ENCODE measurements at regions not wholly inside any gene's neighbourhood (a gene's known extent, or its start where the extent isn't known, plus 50 kb on each side); places are given as distances from the start of the nearest gene placed in this dataset.

GRCh38 chr1:222037720-222038119 is 295.8 kb upstream of the DUSP10 start:
- intact Hi-C loops (cut with DNase I) = no loop called here

GRCh38 chr1:222034790-222035189 is 292.9 kb upstream of the DUSP10 start:
- no peak for TF ChIP-seq EP300 (IDR thresholded peaks at IDR 0.05)
- no peak for TF ChIP-seq POLR2AphosphoS5 (IDR thresholded peaks at IDR 0.05)
- intact Hi-C loops (cut with DNase I) = no loop called here
- H3K9me3 ChIP-seq = no peaks in the 10 kb centered on the region
- H3K27ac ChIP-seq = no peak overlapping the region
- no peaks in the 10 kb centered on the region for H3K36me3 ChIP-seq
- WGBS, 2 donors = 82 to 90% methylated on average over 4 of the region's 4 CpGs
- no peak overlapping the region for H3K4me3 ChIP-seq
- no peak for DNase-seq
- H3K27me3 ChIP-seq = no peaks in the 10 kb centered on the region
- H3K4me1 ChIP-seq = peaks cover 0 to 4% (median 0%) of the 10 kb centered on the region in 4 donors

More at GRCh38 chr1:222037720-222038119, 295.8 kb upstream of the DUSP10 start:
- H3K27me3 ChIP-seq = no peaks in the 10 kb centered on the region
- no peak for TF ChIP-seq EP300 (IDR thresholded peaks at IDR 0.05)
- no peak for TF ChIP-seq POLR2A (IDR thresholded peaks at IDR 0.05)
- TF ChIP-seq POLR2AphosphoS5 (IDR thresholded peaks at IDR 0.05) = no peak
- no peak for TF ChIP-seq CTCF (IDR thresholded peaks at IDR 0.05)
- no peak overlapping the region for H3K27ac ChIP-seq
- no peaks in the 10 kb centered on the region for H3K9me3 ChIP-seq
- no peak overlapping the region for H3K4me3 ChIP-seq
- no peak for DNase-seq
- peaks cover 0 to 9% (median 5%) of the 10 kb centered on the region in 4 donors for H3K4me1 ChIP-seq
- no peaks in the 10 kb centered on the region for H3K36me3 ChIP-seq

- intact Hi-C loops (cut with DNase I) = no loop called here
- no peaks in the 10 kb centered on the region for H3K27me3 ChIP-seq
These were observed 291.6 kb upstream of the DUSP10 start for GRCh38 chr1:222033450-222033849.

GRCh38 chr1:222031318-222031717 is 289.4 kb upstream of the DUSP10 start:
- no peak overlapping the region for H3K4me3 ChIP-seq
- H3K4me1 ChIP-seq = peaks cover 0 to 4% (median 0%) of the 10 kb centered on the region in 4 donors
- no peaks in the 10 kb centered on the region for H3K9me3 ChIP-seq
- no peak for DNase-seq
- TF ChIP-seq POLR2A (IDR thresholded peaks at IDR 0.05) = no peak
- no peak for TF ChIP-seq CTCF (IDR thresholded peaks at IDR 0.05)
- TF ChIP-seq POLR2AphosphoS5 (IDR thresholded peaks at IDR 0.05) = no peak
- TF ChIP-seq EP300 (IDR thresholded peaks at IDR 0.05) = no peak
- no peaks in the 10 kb centered on the region for H3K36me3 ChIP-seq
- 67 to 70% methylated on average over 1 of the region's 1 CpG for WGBS, 2 donors
- no peaks in the 10 kb centered on the region for H3K27me3 ChIP-seq
- intact Hi-C loops (cut with DNase I) = no loop called here
- H3K27ac ChIP-seq = no peak overlapping the region

More at GRCh38 chr1:222033450-222033849, 291.6 kb upstream of the DUSP10 start:
- Histone ChIP-seq H3K36me3 (no peaks in the 10 kb centered on the region), H3K4me3 (no peak overlapping the region), H3K27ac (no peak overlapping the region), H3K4me1 (peaks cover 0 to 4% (median 0%) of the 10 kb centered on the region in 4 donors), H3K9me3 (no peaks in the 10 kb centered on the region)
- TF ChIP-seq POLR2A (IDR thresholded peaks at IDR 0.05) (no peak), POLR2AphosphoS5 (IDR thresholded peaks at IDR 0.05) (no peak), EP300 (IDR thresholded peaks at IDR 0.05) (no peak)
- WGBS, 2 donors = 79 to 89% methylated on average over 3 of the region's 3 CpGs
- DNase-seq = no peak

- intact Hi-C loops (cut with DNase I) = no loop called here
- no peak overlapping the region for H3K4me3 ChIP-seq
- no peaks in the 10 kb centered on the region for H3K27me3 ChIP-seq
- H3K4me1 ChIP-seq = no peaks in the 10 kb centered on the region
- H3K9me3 ChIP-seq = no peaks in the 10 kb centered on the region
- H3K27ac ChIP-seq = no peak overlapping the region
- no peak for TF ChIP-seq CTCF (IDR thresholded peaks at IDR 0.05)
- no peaks in the 10 kb centered on the region for H3K36me3 ChIP-seq
- WGBS, 2 donors = 92 to 94% methylated on average over 2 of the region's 2 CpGs
- DNase-seq = no peak
These were observed 286.8 kb upstream of the DUSP10 start for GRCh38 chr1:222028676-222029075.

- no peak for DNase-seq
- no peaks in the 10 kb centered on the region for H3K9me3 ChIP-seq
- TF ChIP-seq POLR2A (IDR thresholded peaks at IDR 0.05) = no peak
- no peak for TF ChIP-seq EP300 (IDR thresholded peaks at IDR 0.05)
- TF ChIP-seq CTCF (IDR thresholded peaks at IDR 0.05) = no peak
- TF ChIP-seq POLR2AphosphoS5 (IDR thresholded peaks at IDR 0.05) = no peak
- H3K4me1 ChIP-seq = no peaks in the 10 kb centered on the region
- H3K27me3 ChIP-seq = no peaks in the 10 kb centered on the region
- H3K4me3 ChIP-seq = no peak overlapping the region
- 71 to 84% methylated on average over 3 of the region's 3 CpGs for WGBS, 2 donors
- no peaks in the 10 kb centered on the region for H3K36me3 ChIP-seq
- intact Hi-C loops (cut with DNase I) = no loop called here
- no peak overlapping the region for H3K27ac ChIP-seq
These were observed 286.2 kb upstream of the DUSP10 start for GRCh38 chr1:222028116-222028515.

Measured in sigmoid colon (tissue), 6 donors.